ENCODE measurements at regions not wholly inside any gene's neighbourhood (a gene's known extent, or its start where the extent isn't known, plus 50 kb on each side); places are given as distances from the start of the nearest gene placed in this dataset.

DNA sequence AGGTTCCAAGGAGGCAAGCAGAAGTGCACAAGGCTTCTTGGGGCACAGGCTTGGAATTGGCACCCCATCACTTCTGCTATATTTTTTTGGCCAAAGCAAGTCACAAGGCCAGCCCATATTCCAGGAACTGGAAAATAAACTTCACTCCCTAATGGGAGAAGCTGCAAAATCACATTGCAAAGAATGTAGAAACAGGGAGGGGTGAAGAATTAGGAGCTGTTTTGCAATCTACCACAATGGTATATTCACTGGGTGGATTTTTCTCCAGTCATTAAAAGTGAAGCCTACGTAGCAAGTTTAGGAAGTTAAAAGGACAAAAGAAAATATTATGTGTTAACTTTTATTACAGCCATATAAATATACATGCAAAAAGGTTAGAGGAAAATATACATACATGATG lies 464.8 kb downstream of the COG6 start:
- no peak for ATAC-seq
- WGBS, 3 donors: 84 to 88% (median 88%) methylated on average over 1 of the region's 1 CpG
- Histone ChIP-seq H3K27me3 (ENCODE audit: insufficient read depth in 3 of 3, low read length in 2 of 3) (no peaks in the 10 kb centered on the region), H3K9me3 (peaks cover 3% of the 10 kb centered on the region), H3K27ac (no peak overlapping the region), H3K36me3 (ENCODE audit: insufficient read depth in 1 of 2, low read depth in 1 of 2) (no peaks in the 10 kb centered on the region), H3K4me1 (peaks cover 12% of the 10 kb centered on the region), H3K4me3 (no peak overlapping the region)
- TF ChIP-seq, protein P1, sequence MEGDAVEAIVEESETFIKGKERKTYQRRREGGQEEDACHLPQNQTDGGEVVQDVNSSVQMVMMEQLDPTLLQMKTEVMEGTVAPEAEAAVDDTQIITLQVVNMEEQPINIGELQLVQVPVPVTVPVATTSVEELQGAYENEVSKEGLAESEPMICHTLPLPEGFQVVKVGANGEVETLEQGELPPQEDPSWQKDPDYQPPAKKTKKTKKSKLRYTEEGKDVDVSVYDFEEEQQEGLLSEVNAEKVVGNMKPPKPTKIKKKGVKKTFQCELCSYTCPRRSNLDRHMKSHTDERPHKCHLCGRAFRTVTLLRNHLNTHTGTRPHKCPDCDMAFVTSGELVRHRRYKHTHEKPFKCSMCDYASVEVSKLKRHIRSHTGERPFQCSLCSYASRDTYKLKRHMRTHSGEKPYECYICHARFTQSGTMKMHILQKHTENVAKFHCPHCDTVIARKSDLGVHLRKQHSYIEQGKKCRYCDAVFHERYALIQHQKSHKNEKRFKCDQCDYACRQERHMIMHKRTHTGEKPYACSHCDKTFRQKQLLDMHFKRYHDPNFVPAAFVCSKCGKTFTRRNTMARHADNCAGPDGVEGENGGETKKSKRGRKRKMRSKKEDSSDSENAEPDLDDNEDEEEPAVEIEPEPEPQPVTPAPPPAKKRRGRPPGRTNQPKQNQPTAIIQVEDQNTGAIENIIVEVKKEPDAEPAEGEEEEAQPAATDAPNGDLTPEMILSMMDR (IDR thresholded peaks at IDR 0.05): no peak
- DNase-seq: no peak
- intact Hi-C loops (cut with DNase I): no loop called here

DNA sequence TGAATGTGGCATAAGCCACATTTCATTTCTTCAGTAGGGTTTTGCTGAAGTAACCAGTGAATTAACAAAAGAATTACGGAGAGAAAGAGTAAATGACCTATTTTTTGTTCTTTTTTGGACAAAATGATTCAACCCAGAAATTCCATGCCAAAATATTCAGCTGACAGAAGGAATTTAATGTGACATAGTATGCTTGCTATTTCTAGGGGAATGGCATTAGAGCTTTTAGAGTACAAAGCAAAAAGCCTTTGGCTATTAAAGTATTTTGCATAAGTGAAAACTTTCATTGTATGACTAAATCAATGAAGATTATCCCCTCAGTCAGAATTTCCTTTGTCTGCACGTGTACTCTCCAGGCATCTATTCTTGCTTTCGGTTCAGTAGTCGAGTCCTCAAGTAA lies 465.3 kb downstream of the COG6 start:
- H3K27me3 ChIP-seq (ENCODE audit: insufficient read depth in 3 of 3, low read length in 2 of 3): no peaks in the 10 kb centered on the region
- H3K27ac ChIP-seq: no peak overlapping the region
- ATAC-seq: no peak
- no peak for DNase-seq
- WGBS, 3 donors: 37 to 55% (median 43%) methylated on average over 3 to 4 of the region's 4 CpGs
- no peaks in the 10 kb centered on the region for H3K36me3 ChIP-seq (ENCODE audit: insufficient read depth in 1 of 2, low read depth in 1 of 2)
- peaks cover 12% of the 10 kb centered on the region for H3K4me1 ChIP-seq
- TF ChIP-seq, protein P1 (IDR thresholded peaks at IDR 0.05): no peak
- no peak overlapping the region for H3K4me3 ChIP-seq
- peaks cover 3% of the 10 kb centered on the region for H3K9me3 ChIP-seq
- intact Hi-C loops (cut with DNase I): no loop called here

DNA sequence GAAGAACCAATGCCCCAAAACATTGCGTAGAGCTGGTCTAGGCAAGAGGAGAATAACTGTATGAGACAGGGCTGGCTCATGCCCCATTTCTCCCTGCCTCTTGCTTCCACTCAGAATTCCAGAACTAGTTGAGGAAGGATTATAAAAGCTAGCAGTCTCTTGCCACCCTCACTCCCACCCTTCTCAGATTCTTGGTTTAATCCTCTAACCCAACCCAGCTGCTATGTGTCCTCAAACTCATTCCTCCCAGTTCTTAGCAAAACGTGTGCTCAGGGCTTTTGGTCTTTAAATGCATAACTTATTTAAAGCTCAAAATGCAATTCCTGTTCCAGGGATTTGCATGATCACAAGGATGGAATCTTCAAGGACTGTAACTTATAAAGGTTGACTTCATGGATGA lies 466.3 kb downstream of the COG6 start:
- Histone ChIP-seq H3K27ac (no peak overlapping the region), H3K4me3 (no peak overlapping the region), H3K27me3 (ENCODE audit: insufficient read depth in 3 of 3, low read length in 2 of 3) (no peaks in the 10 kb centered on the region), H3K9me3 (peaks cover 3% of the 10 kb centered on the region), H3K4me1 (peaks cover 12% of the 10 kb centered on the region), H3K36me3 (ENCODE audit: insufficient read depth in 1 of 2, low read depth in 1 of 2) (no peaks in the 10 kb centered on the region)
- 70 to 73% (median 71%) methylated on average over 2 of the region's 2 CpGs for WGBS, 3 donors
- ATAC-seq: no peak
- DNase-seq: no peak
- TF ChIP-seq, protein P1 (IDR thresholded peaks at IDR 0.05): no peak
- intact Hi-C loops (cut with DNase I): no loop called here

DNA sequence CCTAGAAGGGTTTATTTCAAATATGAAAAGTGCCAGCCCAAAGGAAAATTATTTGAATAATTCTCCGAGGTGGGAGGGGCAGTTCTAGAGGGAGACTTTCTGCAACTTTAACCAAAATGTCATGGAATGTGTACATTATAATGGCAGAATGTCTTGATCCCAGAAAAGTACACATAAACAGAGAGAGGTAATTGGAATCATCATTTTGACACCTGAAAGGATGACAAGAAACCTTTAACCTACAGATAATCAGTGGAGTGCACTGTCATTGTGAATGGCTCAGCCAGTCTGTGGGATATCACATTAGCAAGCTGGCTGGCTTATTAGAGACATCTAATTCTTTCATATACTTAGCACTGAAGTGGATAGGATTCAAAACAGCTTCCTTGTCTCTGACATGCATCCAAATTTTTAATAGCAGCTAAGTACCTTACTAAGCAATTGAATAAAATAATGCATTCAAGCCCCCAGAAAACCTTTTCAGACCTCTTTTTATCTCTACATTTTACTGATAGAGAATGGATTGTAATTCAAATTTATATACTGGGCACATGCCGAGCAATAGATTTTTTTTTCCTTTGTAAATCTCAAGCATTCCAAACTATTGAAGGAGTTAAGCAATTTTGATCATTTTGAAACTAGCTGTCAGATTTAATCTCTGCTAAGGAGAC lies 468.6 kb downstream of the COG6 start:
- no peaks in the 10 kb centered on the region for H3K27me3 ChIP-seq (ENCODE audit: insufficient read depth in 3 of 3, low read length in 2 of 3)
- H3K9me3 ChIP-seq: peaks cover 3% of the 10 kb centered on the region
- H3K4me1 ChIP-seq: peaks cover 12% of the 10 kb centered on the region
- intact Hi-C loops (cut with DNase I): no loop called here
- H3K36me3 ChIP-seq (ENCODE audit: insufficient read depth in 1 of 2, low read depth in 1 of 2): no peaks in the 10 kb centered on the region
- WGBS, 3 donors: 54 to 63% (median 59%) methylated on average over 2 of the region's 2 CpGs
- no peak overlapping the region for H3K4me3 ChIP-seq
- ATAC-seq (peak in 3 of 4 donors; percentile 46 to 76 (median 59)), DNase-seq (no peak)
- H3K27ac ChIP-seq: no peak overlapping the region
- TF ChIP-seq, protein P1 (IDR thresholded peaks at IDR 0.05): no peak

DNA sequence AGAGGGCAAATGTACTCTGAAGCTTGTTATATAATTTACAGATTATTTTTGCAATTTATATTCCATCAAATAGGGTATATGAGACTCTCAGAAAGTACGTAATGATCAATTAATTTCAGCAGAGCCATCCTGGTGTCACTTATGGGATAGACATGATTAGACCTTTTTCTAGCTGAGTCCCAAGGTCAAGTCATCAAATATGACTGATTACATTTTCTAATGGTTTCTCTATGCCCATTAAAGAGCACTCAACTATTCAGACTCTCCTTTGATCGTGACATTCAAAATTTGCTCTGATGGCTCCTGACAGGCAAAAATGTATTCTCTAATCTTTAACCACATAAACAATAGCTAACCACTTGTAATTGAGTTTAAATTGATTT lies 469.2 kb downstream of the COG6 start:
- DNase-seq (no peak), ATAC-seq (no peak)
- H3K27me3 ChIP-seq (ENCODE audit: insufficient read depth in 3 of 3, low read length in 2 of 3): no peaks in the 10 kb centered on the region
- no peaks in the 10 kb centered on the region for H3K36me3 ChIP-seq (ENCODE audit: insufficient read depth in 1 of 2, low read depth in 1 of 2)
- peaks cover 12% of the 10 kb centered on the region for H3K4me1 ChIP-seq
- intact Hi-C loops (cut with DNase I): no loop called here
- H3K27ac ChIP-seq: no peak overlapping the region
- no peak overlapping the region for H3K4me3 ChIP-seq
- 86 to 91% (median 91%) methylated on average over 2 of the region's 2 CpGs for WGBS, 3 donors
- H3K9me3 ChIP-seq: peaks cover 3% of the 10 kb centered on the region
- TF ChIP-seq, protein P1 (IDR thresholded peaks at IDR 0.05): no peak
